ENCODE measurements at regions not wholly inside any gene's neighbourhood (a gene's known extent, or its start where the extent isn't known, plus 50 kb on each side); places are given as distances from the start of the nearest gene placed in this dataset.
"Not testable (repeated sequence)": the region's sequence is repeated elsewhere in the genome, so short reads cannot be mapped to it uniquely, and the experiment has no call there.

DNA sequence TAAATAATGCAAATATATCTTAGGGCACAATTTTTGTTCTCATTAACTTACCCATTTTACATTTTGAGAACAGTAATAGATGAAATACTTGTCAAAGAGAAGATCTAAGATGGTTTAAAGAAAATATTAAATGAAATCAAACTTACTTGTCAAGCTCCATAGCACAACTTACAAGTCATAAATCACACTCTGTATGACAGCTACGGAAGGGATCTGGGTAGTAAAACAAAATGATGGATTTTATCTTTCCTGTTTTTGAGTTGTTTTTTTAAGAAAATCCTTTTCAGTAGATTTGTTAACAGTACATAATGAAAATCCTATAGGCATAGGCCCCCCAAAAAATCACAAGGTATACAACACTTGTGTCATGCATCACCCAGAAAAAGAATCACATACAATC lies 84.4 kb upstream of the ANTXRL start:
- DNase-seq (ENCODE audit: low read depth in 2 of 2), result not testable (repeated sequence)

DNA sequence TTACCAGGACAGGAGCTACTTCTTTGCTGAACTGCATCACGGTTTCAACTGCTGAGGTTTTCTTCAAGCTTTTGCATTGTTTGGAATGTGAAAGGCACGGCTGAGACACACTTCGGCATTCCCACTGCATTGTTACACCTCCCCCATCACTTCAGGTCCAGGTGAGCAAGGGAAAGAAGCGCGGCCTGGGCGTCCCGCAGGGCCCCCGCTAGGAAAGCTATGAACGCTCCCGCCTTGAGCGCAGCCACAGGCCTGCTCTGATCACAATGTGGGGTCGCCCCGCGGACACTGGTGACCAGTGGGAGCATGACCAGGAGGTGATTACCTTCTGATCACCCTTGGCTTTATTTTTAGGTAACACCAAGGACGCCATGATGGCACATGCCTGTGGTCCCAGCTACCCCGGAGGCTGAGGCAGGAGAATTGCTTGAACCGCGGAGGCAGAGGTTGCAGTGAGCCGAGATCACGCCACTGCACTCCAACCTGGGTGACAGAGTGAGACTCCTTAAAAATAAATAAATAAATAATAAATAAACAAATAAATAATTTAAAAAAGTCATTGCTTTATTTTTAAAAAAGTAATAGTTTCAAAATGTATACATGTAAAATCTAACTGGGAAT lies 82.2 kb upstream of the ANTXRL start:
- not testable (repeated sequence) for DNase-seq (ENCODE audit: low read depth in 2 of 2)

DNA sequence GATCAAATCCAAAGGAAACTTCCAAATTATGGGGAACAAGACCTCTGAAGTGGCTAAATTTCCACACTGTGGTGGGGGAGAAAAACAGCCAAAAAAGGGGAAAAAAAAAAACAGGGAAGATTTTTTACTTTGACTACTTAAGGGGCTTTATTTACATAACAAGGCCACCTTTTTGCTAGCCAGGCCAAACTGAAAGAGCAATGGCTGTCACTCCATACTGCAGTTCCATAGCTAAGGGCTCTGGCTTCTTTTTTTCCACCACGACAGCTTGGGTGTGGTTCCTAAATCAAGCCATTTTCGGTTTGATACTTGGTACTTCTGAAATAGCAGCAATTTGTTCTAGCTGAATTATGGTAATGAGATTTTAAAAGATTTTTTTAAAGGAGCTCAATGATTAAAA lies 76.4 kb upstream of the ANTXRL start:
- not testable (repeated sequence) for DNase-seq (ENCODE audit: low read depth in 2 of 2)

- DNase-seq (ENCODE audit: low read depth in 2 of 2), result no peak
Observed at GRCh38 chr10:46215426-46215825, 71.4 kb upstream of the ANTXRL start.

DNA sequence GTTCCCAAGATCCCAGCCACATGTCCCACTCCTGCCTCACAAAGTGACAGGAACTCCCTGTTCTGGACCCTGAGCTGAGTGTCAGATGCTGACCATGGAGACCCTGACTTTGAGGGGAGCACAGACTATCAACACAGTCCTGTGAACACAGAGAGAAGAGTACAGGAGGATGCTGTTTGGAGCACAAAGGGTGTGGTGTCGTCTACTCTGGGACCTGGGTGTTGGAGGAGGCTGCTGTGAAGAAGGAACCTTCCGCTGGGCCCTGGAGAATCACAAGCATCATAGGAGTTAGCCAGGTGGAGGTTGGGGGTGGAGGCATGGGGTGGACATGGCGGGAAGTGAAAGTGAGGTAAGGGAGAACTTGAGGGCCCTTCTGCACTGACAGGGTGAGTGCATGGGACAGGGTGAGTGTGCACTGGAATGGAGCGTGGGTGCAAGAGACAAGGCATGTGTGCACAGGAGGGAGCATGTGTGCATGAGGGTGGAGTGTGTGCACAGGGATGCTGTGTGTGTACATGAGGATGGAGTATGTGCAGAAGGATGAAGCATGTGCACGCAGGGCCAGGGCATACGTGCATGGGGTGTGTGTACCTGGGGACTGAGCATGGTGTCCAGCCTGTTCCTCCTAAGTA lies 70.7 kb upstream of the ANTXRL start:
- no peak for DNase-seq (ENCODE audit: low read depth in 2 of 2)

DNA sequence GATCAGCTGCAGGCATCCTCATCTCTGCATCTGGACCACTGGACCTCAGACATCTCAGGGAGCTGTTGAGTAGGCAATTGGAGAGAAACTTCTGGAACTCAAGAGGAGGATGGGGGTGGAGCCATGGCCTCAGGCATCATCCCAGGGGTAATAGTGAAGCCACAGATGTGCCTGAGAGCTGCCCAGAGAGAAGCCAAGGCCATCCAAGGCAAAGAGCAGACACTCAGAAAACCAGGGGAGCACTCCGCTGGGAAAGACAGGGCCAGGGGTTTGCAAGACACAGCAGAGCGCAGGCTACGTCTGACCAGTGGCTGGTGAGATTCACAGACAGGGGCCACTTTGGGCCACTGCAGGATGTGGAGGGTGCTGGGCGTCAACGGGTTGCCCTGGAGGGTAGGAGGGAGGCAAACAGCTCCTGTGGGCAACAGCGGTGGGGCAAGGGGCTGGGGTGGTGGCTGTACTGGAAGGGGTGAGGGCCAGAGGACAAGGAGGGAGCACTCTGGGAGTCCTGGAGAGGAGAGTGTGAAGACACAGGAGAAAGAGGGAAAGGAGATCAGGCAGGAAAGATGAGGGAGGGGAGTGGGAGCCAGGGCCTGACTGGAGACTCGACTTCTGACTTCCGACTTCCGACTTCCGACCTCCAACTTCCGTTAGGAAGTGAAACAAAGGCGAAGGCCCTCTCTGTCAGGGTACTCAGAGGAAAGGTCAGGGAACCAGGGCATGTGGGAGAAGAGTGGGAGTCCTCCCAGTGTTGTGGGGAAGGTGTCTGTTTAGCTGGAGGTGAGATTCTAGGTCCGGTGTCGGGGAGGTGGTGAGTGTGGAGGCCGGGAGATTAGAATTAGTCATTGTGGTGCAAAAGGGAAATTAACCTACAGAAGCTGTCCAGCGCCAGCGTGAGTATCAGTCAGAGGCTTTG lies 69.7 kb upstream of the ANTXRL start:
- no peak for DNase-seq (ENCODE audit: low read depth in 2 of 2)

- no peak for DNase-seq (ENCODE audit: low read depth in 2 of 2)
Observed at GRCh38 chr10:46217752-46218453, 68.9 kb upstream of the ANTXRL start.

GRCh38 chr10:46218921-46219320 lies 67.9 kb upstream of the ANTXRL start:
- no peak for DNase-seq (ENCODE audit: low read depth in 2 of 2)

DNA sequence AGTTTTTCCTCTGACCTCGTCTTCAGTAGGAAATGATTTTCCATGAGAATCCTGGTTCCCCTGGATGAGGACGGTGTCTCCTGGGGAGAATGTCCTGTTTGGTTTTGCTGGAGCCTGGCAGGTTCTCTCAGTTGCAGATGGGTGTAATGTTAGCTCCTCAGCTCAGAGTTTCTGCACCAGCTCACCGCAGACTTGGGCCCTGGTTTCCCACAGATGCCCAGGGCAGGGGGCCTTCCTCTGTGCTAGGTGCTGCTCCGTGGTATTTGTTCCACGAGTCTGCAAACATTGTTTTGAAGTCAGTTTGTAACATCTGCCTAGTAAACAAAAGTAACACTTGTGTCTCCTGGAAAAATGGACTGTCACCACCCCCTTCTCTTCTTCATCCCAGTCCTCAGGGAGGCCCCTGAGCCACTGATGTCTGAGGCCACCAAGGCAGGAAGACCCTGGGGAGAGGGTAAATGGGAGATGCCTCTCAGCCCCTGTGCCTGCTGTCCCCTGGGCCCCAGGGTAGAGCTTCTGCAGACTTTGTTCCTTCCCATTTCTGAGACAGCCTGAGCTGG lies 67.3 kb upstream of the ANTXRL start:
- DNase-seq (ENCODE audit: low read depth in 2 of 2), result not testable (repeated sequence)

GRCh38 chr10:46220187-46220586 lies 66.6 kb upstream of the ANTXRL start:
- DNase-seq (ENCODE audit: low read depth in 2 of 2), result no peak

GRCh38 chr10:46220872-46221538 lies 65.8 kb upstream of the ANTXRL start:
- no peak for DNase-seq (ENCODE audit: low read depth in 2 of 2)

- DNase-seq (ENCODE audit: low read depth in 2 of 2), result no peak
Observed at GRCh38 chr10:46222364-46222935, 64.3 kb upstream of the ANTXRL start.

- no peak for DNase-seq (ENCODE audit: low read depth in 2 of 2)
Observed at GRCh38 chr10:46223064-46223480, 63.7 kb upstream of the ANTXRL start.

- DNase-seq (ENCODE audit: low read depth in 2 of 2), result no peak
Observed at GRCh38 chr10:46223626-46224413, 63.0 kb upstream of the ANTXRL start.

GRCh38 chr10:46224414-46224682 lies 62.4 kb upstream of the ANTXRL start:
- no peak for DNase-seq (ENCODE audit: low read depth in 2 of 2)

GRCh38 chr10:46225597-46225996 lies 61.2 kb upstream of the ANTXRL start:
- no peak for DNase-seq (ENCODE audit: low read depth in 2 of 2)

GRCh38 chr10:46226232-46226631 lies 60.6 kb upstream of the ANTXRL start:
- DNase-seq (ENCODE audit: low read depth in 2 of 2), result no peak

- no peak for DNase-seq (ENCODE audit: low read depth in 2 of 2)
Observed at GRCh38 chr10:46226900-46227558, 59.8 kb upstream of the ANTXRL start.

- DNase-seq (ENCODE audit: low read depth in 2 of 2), result no peak
Observed at GRCh38 chr10:46227571-46227935, 59.2 kb upstream of the ANTXRL start.
